GM21390 (cell line): ENCODE measurements at regions not wholly inside any gene's neighbourhood (a gene's known extent, or its start where the extent isn't known, plus 50 kb on each side); places are given as distances from the start of the nearest gene placed in this dataset.

Source experiments
- ATAC-seq: cut with Tn5 transposase; IDR thresholded peaks from one replicate; pipeline ENCODE4 v1.9.1; 2021; ENCODE audit not compliant: unreplicated experiment

- ATAC-seq, result peak; percentile 97
These were observed 313.5 kb upstream of the PDE4D start for GRCh38 chr5:60207040-60207439.

GRCh38 chr5:60206234-60206633, 312.7 kb upstream of the PDE4D start:
- ATAC-seq, result no peak

GRCh38 chr5:60205071-60205470, 311.5 kb upstream of the PDE4D start:
- no peak for ATAC-seq

GRCh38 chr5:60196385-60197113, 303.0 kb upstream of the PDE4D start:
- no peak for ATAC-seq

- no peak for ATAC-seq
These were observed 302.0 kb upstream of the PDE4D start for GRCh38 chr5:60195551-60195950.

GRCh38 chr5:60195083-60195482, 301.6 kb upstream of the PDE4D start:
- no peak for ATAC-seq

- no peak for ATAC-seq
These were observed 291.9 kb upstream of the PDE4D start for GRCh38 chr5:60185231-60186099.

GRCh38 chr5:60184606-60185005, 291.1 kb upstream of the PDE4D start:
- ATAC-seq, result no peak

GRCh38 chr5:60183881-60184280, 290.4 kb upstream of the PDE4D start:
- ATAC-seq, result no peak

- no peak for ATAC-seq
These were observed 284.6 kb upstream of the PDE4D start for GRCh38 chr5:60178101-60178500.

GRCh38 chr5:60177596-60177995, 284.1 kb upstream of the PDE4D start:
- ATAC-seq, result no peak

GRCh38 chr5:60173667-60174066, 280.1 kb upstream of the PDE4D start:
- no peak for ATAC-seq

- ATAC-seq, result no peak
These were observed 270.2 kb upstream of the PDE4D start for GRCh38 chr5:60163762-60164161.

- no peak for ATAC-seq
These were observed 268.9 kb upstream of the PDE4D start for GRCh38 chr5:60162441-60162840.

- ATAC-seq, result peak; percentile 77
These were observed 267.9 kb upstream of the PDE4D start for GRCh38 chr5:60161340-60161934.

- ATAC-seq, result no peak
These were observed 255.6 kb upstream of the PDE4D start for GRCh38 chr5:60149081-60149480.

- ATAC-seq, result no peak
These were observed 254.8 kb upstream of the PDE4D start for GRCh38 chr5:60148366-60148765.

- no peak for ATAC-seq
These were observed 254.3 kb upstream of the PDE4D start for GRCh38 chr5:60147791-60148190.

- no peak for ATAC-seq
These were observed 250.5 kb upstream of the PDE4D start for GRCh38 chr5:60143942-60144549.

GRCh38 chr5:60141119-60141518, 247.6 kb upstream of the PDE4D start:
- ATAC-seq, result no peak

- ATAC-seq, result no peak
These were observed 243.3 kb upstream of the PDE4D start for GRCh38 chr5:60136841-60137240.
